Fibroblast of lung (primary cell): ENCODE measurements at regions not wholly inside any gene's neighbourhood (a gene's known extent, or its start where the extent isn't known, plus 50 kb on each side); places are given as distances from the start of the nearest gene placed in this dataset.

Source experiments
- CTCF ChIP-seq, 2 donors: IDR thresholded peaks in 1 of 2; conservative IDR thresholded peaks in 1 of 2; 1 replicate in 1 of 2; 2 replicates in 1 of 2; pipeline ENCODE4 v1.5.1; 2011 to 2012; ENCODE audit warnings: low read length in 2 of 2, control low read depth in 1 of 2, inconsistent platforms in 1 of 2, low read depth in 1 of 2, mild to moderate bottlenecking in 1 of 2
- EZH2 ChIP-seq: IDR thresholded peaks from 2 replicates; pipeline ENCODE4 v1.5.1; 2012; ENCODE audit warnings: low read length, control low read depth, mild to moderate bottlenecking; ENCODE audit errors: missing control alignments

GRCh38 chr4:170803492-170803891, 713.7 kb upstream of the AADAT start:
- TF ChIP-seq CTCF (conservative IDR thresholded peaks at IDR 0.05 in 1 of 2, IDR thresholded peaks at IDR 0.05 in 1 of 2; ENCODE audit: low read depth in 1 of 2, low read length in 2 of 2) (no peak), EZH2 (no peak)
